Endothelial cell of umbilical vein (primary cell): ENCODE measurements at regions not wholly inside any gene's neighbourhood (a gene's known extent, or its start where the extent isn't known, plus 50 kb on each side); places are given as distances from the start of the nearest gene placed in this dataset.
A peak's percentile ranks its signal among the peaks of the same experiment; 100 is the strongest.

Experiments
- BruUV-seq: library from RNA; stranded (reverse); fragments of 400-500 nt; replicated peaks from 2 replicates; lab custom pipeline; 2021; lab: Mats Ljungman, UMichigan
- CTCF ChIA-PET: fragments of 300-600, 350-600 bp; sonication (Branson Sonifier 250); formaldehyde crosslinking; loops from one replicate; lab custom pipeline; 2021; ENCODE audit warnings: antibody characterized with exemption, inconsistent platforms; lab: Charles Lee
- POLR2A ChIA-PET: fragments of 300-600, 350-600 bp; sonication (Branson Sonifier 250); formaldehyde crosslinking; loops from one replicate; lab custom pipeline; 2021; ENCODE audit warnings: antibody characterized with exemption, inconsistent platforms; lab: Charles Lee
- DNase-seq: peaks from one replicate; pipeline ENCODE4 v3.0.0-alpha.2; 2011; ENCODE audit warnings: low read depth, low spot score
- FAIRE-seq: peaks from 2 replicates; lab custom pipeline; 2011; peaks lifted over from hg19 to GRCh38; lab: Jason Lieb, UNC
- H2AFZ ChIP-seq: 2 replicates; pipeline ENCODE4 v1.6.0; 2012; ENCODE audit warnings: low read depth, low read length, control low read depth, inconsistent platforms
- H3K27ac ChIP-seq: 2 replicates; pipeline ENCODE4 v1.5.1; 2011; ENCODE audit warnings: low read depth, mild to moderate bottlenecking, control low read depth, low read length, moderate library complexity; ENCODE audit not compliant: insufficient read depth
- H3K27me3 ChIP-seq, 2 experiments: 2 replicates each; pipeline versions ENCODE4 v1.6.0 to v1.6.1; 2011; ENCODE audit warnings: low read length in 2 of 2, mixed read lengths in 1 of 2; ENCODE audit not compliant: control insufficient read depth in 2 of 2, insufficient read depth in 2 of 2
- H3K36me3 ChIP-seq, 2 experiments: 2 replicates in 1 of 2; 3 replicates in 1 of 2; pipeline ENCODE4 v1.5.1; 2011; ENCODE audit warnings: low read length in 2 of 2, mild to moderate bottlenecking in 1 of 2, moderate library complexity in 1 of 2; ENCODE audit not compliant: control insufficient read depth in 2 of 2, insufficient read depth in 2 of 2; ENCODE audit errors: extremely low read depth in 1 of 2
- H3K4me1 ChIP-seq: 3 replicates; pipeline ENCODE4 v1.5.1; 2011; ENCODE audit warnings: mild to moderate bottlenecking, low read length; ENCODE audit not compliant: control insufficient read depth, insufficient read depth; ENCODE audit errors: extremely low read depth
- H3K4me2 ChIP-seq: 2 replicates; pipeline ENCODE4 v1.6.1; 2011; ENCODE audit warnings: low read length, control low read depth, mixed read lengths; ENCODE audit not compliant: insufficient read depth
- H3K4me3 ChIP-seq, 3 experiments: fragments of 200-600 bp in 1 of 3; sonication (generic), shearing (Covaris generic) in 1 of 3; replicated peaks in 1 of 3; 2 replicates each; pipeline ENCODE4 v1.5.1; 2011 to 2016; ENCODE audit warnings: control low read depth in 3 of 3, low read length in 3 of 3, mild to moderate bottlenecking in 2 of 3, inconsistent platforms in 1 of 3, low read depth in 1 of 3, moderate library complexity in 1 of 3; ENCODE audit not compliant: insufficient read depth in 1 of 3
- H3K79me2 ChIP-seq: 2 replicates; pipeline ENCODE4 v1.6.0; 2012; ENCODE audit warnings: low read length, inconsistent platforms; ENCODE audit not compliant: control insufficient read depth, insufficient read depth
- H3K9ac ChIP-seq: replicated peaks from 2 replicates; pipeline ENCODE3; 2011; ENCODE audit warnings: low read length, control low read depth; ENCODE audit not compliant: insufficient read depth; ENCODE audit errors: extremely low read depth
- H3K9me1 ChIP-seq: replicated peaks from 3 replicates; pipeline ENCODE4 v1.6.0; 2011; ENCODE audit warnings: mild to moderate bottlenecking, low read length; ENCODE audit not compliant: control insufficient read depth, insufficient read depth; ENCODE audit errors: extremely low read depth
- H3K9me3 ChIP-seq: replicated peaks from 2 replicates; pipeline ENCODE4 v1.5.1; 2012; ENCODE audit warnings: low read length, inconsistent platforms; ENCODE audit not compliant: control insufficient read depth, insufficient read depth
- H4K20me1 ChIP-seq: replicated peaks from 2 replicates; pipeline ENCODE3; 2011; ENCODE audit warnings: mild to moderate bottlenecking, low read length; ENCODE audit not compliant: control insufficient read depth, insufficient read depth; ENCODE audit errors: extremely low read depth
- CTCF ChIP-seq, 2 donors: IDR thresholded peaks; 1 replicate in 1 of 2; 2 replicates in 1 of 2; pipeline ENCODE4 v1.5.1; 2011; ENCODE audit warnings: low read length in 2 of 2, mild to moderate bottlenecking in 2 of 2, moderate library complexity in 2 of 2, control low read depth in 1 of 2, inconsistent platforms in 1 of 2, low read depth in 1 of 2; ENCODE audit not compliant: insufficient read depth in 1 of 2; ENCODE audit errors: extremely low read depth in 1 of 2
- EZH2 ChIP-seq: IDR thresholded peaks from 2 replicates; pipeline ENCODE4 v1.6.1; 2012; ENCODE audit warnings: borderline replicate concordance, low read depth, mild to moderate bottlenecking, moderate library complexity, low read length, inconsistent platforms; ENCODE audit not compliant: severe bottlenecking
- FOS ChIP-seq: IDR thresholded peaks from 2 replicates; pipeline ENCODE4 v1.6.1; 2011; ENCODE audit warnings: mild to moderate bottlenecking, low read length, moderate library complexity, borderline replicate concordance; ENCODE audit not compliant: insufficient read depth
- GATA2 ChIP-seq: IDR thresholded peaks from 2 replicates; pipeline ENCODE4 v1.7.0; 2011; ENCODE audit warnings: low read depth, mild to moderate bottlenecking, moderate library complexity, mixed read lengths, low read length; ENCODE audit not compliant: insufficient read length, insufficient read depth
- JUN ChIP-seq: IDR thresholded peaks from 2 replicates; pipeline ENCODE4 v1.6.1; 2011; ENCODE audit warnings: borderline replicate concordance, low read depth; ENCODE audit not compliant: insufficient read length, insufficient read depth
- MYC ChIP-seq: IDR thresholded peaks from one replicate; pipeline ENCODE4 v1.6.1; 2011; ENCODE audit warnings: mild to moderate bottlenecking, low read depth, low read length
- POLR2A ChIP-seq: IDR thresholded peaks from 2 replicates; pipeline ENCODE4 v1.6.1; 2012; ENCODE audit warnings: low read depth, mild to moderate bottlenecking, control low read depth, low read length
- POLR2AphosphoS5 ChIP-seq: IDR thresholded peaks from 2 replicates; pipeline ENCODE4 v1.6.1; 2012; ENCODE audit warnings: low read depth, mild to moderate bottlenecking, control low read depth, low read length, moderate library complexity; ENCODE audit not compliant: insufficient read depth
- dilution Hi-C: fragments of 300-500 bp; cut with MboI; formaldehyde crosslinking; loops from one replicate; pipeline ENCODE4 v1.15.0; 2019; ENCODE audit warnings: low sequenced_read_pairs; ENCODE audit not compliant: extremely low pct_ligation_motif_present
- intact Hi-C: fragments of 100-400 bp; cut with micrococcal nuclease; formaldehyde crosslinking; loops from one replicate; pipeline ENCODE4 v1.10.0; 2022
- TF ChIP-seq, protein P1 (sequence below): IDR thresholded peaks from 2 replicates; pipeline ENCODE4 v1.6.1; 2011; ENCODE audit not compliant: insufficient read depth, insufficient read length

DNA sequence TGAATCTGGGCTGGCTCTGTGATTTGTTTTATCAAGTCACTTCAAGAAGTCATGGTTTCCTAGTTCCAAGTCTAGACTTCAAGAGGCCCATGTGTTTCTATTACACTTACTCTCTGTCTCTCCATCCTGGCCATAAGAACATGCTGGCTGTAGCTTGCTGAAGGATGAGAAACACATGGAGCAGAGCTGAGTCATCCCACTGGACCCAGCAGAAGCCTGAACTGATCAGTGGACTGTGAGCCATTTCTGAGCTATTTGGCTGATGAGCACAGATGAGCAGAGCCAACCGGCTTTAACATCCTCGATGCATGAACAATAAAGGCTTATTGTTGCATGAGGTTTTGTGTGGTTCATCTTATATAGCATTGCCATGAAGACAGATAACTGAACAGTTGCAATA lies 290.6 kb upstream of the BOD1L1 start:
- H3K4me1 ChIP-seq = peaks cover 7% of the 10 kb centered on the region
- FAIRE-seq (no peak), DNase-seq (no peak)
- peaks cover 0 to 2% of the 10 kb centered on the region in 2 experiments for H3K27me3 ChIP-seq
- TF ChIP-seq FOS (peak; percentile 59), MYC (no peak)
- H3K4me3 ChIP-seq = no peak overlapping the region
- no peaks in the 10 kb centered on the region for H3K9me1 ChIP-seq
- ChIA-PET CTCF (interaction anchor here (0.7 kb wide), 1 partner anchor 262 kb away, joined by 3 read pairs; no protein-coding TSS in a partner anchor), POLR2A (no interaction called here)
- intact Hi-C loops = no loop called here
- H3K4me2 ChIP-seq = no peak overlapping the region
- H3K79me2 ChIP-seq = no peaks in the 10 kb centered on the region
- no peak overlapping the region for H3K9ac ChIP-seq
- no peak overlapping the region for H3K27ac ChIP-seq
- H2AFZ ChIP-seq = no peak overlapping the region
- H3K36me3 ChIP-seq = no peaks in the 10 kb centered on the region
- no peaks in the 10 kb centered on the region for H3K9me3 ChIP-seq
- H4K20me1 ChIP-seq = no peaks in the 10 kb centered on the region
- no TSS peak for BruUV-seq
- dilution Hi-C loops = no loop called here

DNA sequence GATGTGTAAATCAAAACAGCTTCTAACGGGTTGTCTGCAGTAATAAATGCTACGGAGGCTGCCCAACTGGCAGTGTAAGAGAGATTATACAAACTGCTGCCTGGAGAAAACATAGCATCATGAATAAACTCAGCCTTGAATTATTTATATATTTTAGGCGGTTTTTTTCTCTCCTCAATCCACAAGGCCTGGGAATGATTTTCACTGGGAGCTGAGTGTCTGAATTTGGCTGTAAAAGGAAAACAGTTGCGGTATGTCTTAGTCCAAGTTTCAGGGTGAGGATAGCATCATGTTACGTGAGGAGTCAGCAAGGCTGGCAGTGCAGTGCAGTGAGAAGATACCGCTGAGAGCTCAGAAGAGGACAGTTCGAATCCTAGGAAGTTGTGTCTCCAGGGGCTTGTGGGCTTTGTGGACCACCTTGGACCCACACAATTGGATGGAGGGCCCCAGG lies 291.5 kb upstream of the BOD1L1 start:
- Histone ChIP-seq H3K4me3 (no peak overlapping the region), H3K79me2 (no peaks in the 10 kb centered on the region), H3K9me1 (no peaks in the 10 kb centered on the region), H3K9me3 (no peaks in the 10 kb centered on the region), H3K9ac (no peak overlapping the region), H3K27ac (no peak overlapping the region), H3K27me3 (peaks cover 0 to 2% of the 10 kb centered on the region in 2 experiments), H2AFZ (no peak overlapping the region), H3K4me1 (peaks cover 7% of the 10 kb centered on the region), H4K20me1 (no peaks in the 10 kb centered on the region), H3K36me3 (no peaks in the 10 kb centered on the region), H3K4me2 (no peak overlapping the region)
- POLR2A ChIA-PET = no interaction called here
- no TSS peak for BruUV-seq
- TF ChIP-seq POLR2A = no peak
- TF ChIP-seq, protein P1, sequence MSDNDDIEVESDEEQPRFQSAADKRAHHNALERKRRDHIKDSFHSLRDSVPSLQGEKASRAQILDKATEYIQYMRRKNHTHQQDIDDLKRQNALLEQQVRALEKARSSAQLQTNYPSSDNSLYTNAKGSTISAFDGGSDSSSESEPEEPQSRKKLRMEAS = no peak
- no peak for TF ChIP-seq EZH2
- no peak for TF ChIP-seq CTCF (IDR thresholded peaks at IDR 0.05; ENCODE audit: extremely low read depth in 1 of 2, insufficient read depth in 1 of 2, low read depth in 1 of 2, low read length in 2 of 2)
- no peak for TF ChIP-seq MYC
- TF ChIP-seq FOS = no peak
- TF ChIP-seq POLR2AphosphoS5 = no peak
- no peak for TF ChIP-seq GATA2
- TF ChIP-seq JUN = no peak
- dilution Hi-C loops (no loop called here), intact Hi-C loops (no loop called here)
- CTCF ChIA-PET = interaction anchor here (1.5 kb wide), 1 partner anchor 23 kb away, joined by 3 read pairs; no protein-coding TSS in a partner anchor
- FAIRE-seq (no peak), DNase-seq (no peak)
